Loucy (cell line): ENCODE measurements at regions not wholly inside any gene's neighbourhood (a gene's known extent, or its start where the extent isn't known, plus 50 kb on each side); places are given as distances from the start of the nearest gene placed in this dataset.

ENCODE experiments used
- H2AFZ ChIP-seq: fragments of 200-600 bp; sonication (generic); 2 replicates; pipeline ENCODE4 v1.6.0; 2016; ENCODE audit warnings: antibody characterized with exemption, mild to moderate bottlenecking, low read length, moderate library complexity
- H3F3A ChIP-seq: fragments of 200-600 bp; 2 replicates; pipeline ENCODE4 v1.6.0; 2016; ENCODE audit warnings: antibody characterized with exemption, low read depth, mild to moderate bottlenecking
- H3K27me3 ChIP-seq: fragments of 200-600 bp; sonication (generic); 2 replicates; pipeline ENCODE4 v1.6.1; 2014; ENCODE audit warnings: low read length, mild to moderate bottlenecking; ENCODE audit not compliant: insufficient read depth, poor library complexity, severe bottlenecking
- H3K36me3 ChIP-seq: fragments of 200-600 bp; sonication (generic); 2 replicates; pipeline ENCODE4 v1.6.1; 2016; ENCODE audit warnings: low read length; ENCODE audit not compliant: insufficient read depth
- H3K4me1 ChIP-seq: fragments of 200-600 bp; sonication (generic); 2 replicates; pipeline ENCODE4 v1.5.1; 2014; ENCODE audit warnings: low read length, mild to moderate bottlenecking; ENCODE audit not compliant: insufficient read depth, poor library complexity, severe bottlenecking
- H3K4me2 ChIP-seq: fragments of 200-600 bp; sonication (generic); 2 replicates; pipeline ENCODE4 v1.6.0; 2014; ENCODE audit warnings: antibody characterized with exemption, low read length, low read depth, mild to moderate bottlenecking; ENCODE audit not compliant: poor library complexity, severe bottlenecking
- H3K4me3 ChIP-seq: fragments of 200-600 bp; sonication (generic); 2 replicates; pipeline ENCODE4 v1.5.1; 2014; ENCODE audit warnings: low read length, mild to moderate bottlenecking, mixed read lengths; ENCODE audit not compliant: poor library complexity, severe bottlenecking
- H3K79me2 ChIP-seq: fragments of 200-600 bp; sonication (generic); 2 replicates; pipeline ENCODE4 v1.6.1; 2014; ENCODE audit warnings: low read length; ENCODE audit not compliant: insufficient read depth
- H3K9ac ChIP-seq: fragments of 200-600 bp; sonication (generic); 2 replicates; pipeline ENCODE4 v1.6.0; 2014; ENCODE audit warnings: mild to moderate bottlenecking, low read depth, low read length, moderate library complexity; ENCODE audit not compliant: poor library complexity, severe bottlenecking
- H3K9me2 ChIP-seq: fragments of 200-600 bp; sonication (generic); replicated peaks from 2 replicates; pipeline ENCODE4 v1.6.1; 2016; ENCODE audit warnings: low read depth, low read length, mixed read lengths
- H3K9me3 ChIP-seq: fragments of 200-600 bp; sonication (generic); 2 replicates; pipeline ENCODE4 v1.6.1; 2014; ENCODE audit warnings: mild to moderate bottlenecking, antibody characterized with exemption, low read length, low read depth; ENCODE audit not compliant: insufficient read depth
- H4K20me1 ChIP-seq: fragments of 200-600 bp; sonication (generic); 2 replicates; pipeline ENCODE4 v1.6.0; 2014; ENCODE audit warnings: antibody characterized with exemption, low read length, mild to moderate bottlenecking; ENCODE audit not compliant: insufficient read depth, poor library complexity, severe bottlenecking
- EZH2phosphoT487 ChIP-seq: fragments of 200-600 bp; IDR thresholded peaks from 2 replicates; pipeline ENCODE4 v1.6.1; 2018; ENCODE audit warnings: antibody characterized with exemption, mild to moderate bottlenecking, moderate library complexity, borderline replicate concordance
- TF ChIP-seq, protein P1 (sequence below): fragments of 200-600 bp; sonication (generic); conservative IDR thresholded peaks from 2 replicates; pipeline ENCODE4 v1.5.1; 2014; ENCODE audit warnings: mild to moderate bottlenecking, antibody characterized with exemption, low read length

DNA sequence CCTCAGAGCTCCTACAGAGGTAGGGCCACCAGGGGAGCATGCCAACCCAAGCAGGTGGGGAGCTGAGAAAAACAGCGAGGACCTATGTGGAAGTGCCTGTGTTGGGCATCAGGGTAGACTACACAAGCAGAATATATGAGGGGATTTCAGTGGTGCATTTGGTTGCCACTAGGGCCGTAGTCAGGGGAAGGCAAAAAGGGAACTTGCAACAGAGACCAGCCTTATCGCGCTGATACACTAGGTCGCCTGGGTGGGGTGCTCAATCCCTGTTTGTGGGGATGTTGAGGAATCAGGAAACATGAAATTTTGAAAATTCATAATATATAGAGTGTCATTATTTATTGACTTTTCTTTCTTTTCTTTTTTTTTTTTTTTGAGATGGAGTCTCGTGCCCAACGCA is 370.9 kb upstream of the PRR16 start:
- H3K9me2 ChIP-seq, result no peaks in the 10 kb centered on the region
- H3K9ac ChIP-seq, result no peak overlapping the region
- TF ChIP-seq, protein P1, sequence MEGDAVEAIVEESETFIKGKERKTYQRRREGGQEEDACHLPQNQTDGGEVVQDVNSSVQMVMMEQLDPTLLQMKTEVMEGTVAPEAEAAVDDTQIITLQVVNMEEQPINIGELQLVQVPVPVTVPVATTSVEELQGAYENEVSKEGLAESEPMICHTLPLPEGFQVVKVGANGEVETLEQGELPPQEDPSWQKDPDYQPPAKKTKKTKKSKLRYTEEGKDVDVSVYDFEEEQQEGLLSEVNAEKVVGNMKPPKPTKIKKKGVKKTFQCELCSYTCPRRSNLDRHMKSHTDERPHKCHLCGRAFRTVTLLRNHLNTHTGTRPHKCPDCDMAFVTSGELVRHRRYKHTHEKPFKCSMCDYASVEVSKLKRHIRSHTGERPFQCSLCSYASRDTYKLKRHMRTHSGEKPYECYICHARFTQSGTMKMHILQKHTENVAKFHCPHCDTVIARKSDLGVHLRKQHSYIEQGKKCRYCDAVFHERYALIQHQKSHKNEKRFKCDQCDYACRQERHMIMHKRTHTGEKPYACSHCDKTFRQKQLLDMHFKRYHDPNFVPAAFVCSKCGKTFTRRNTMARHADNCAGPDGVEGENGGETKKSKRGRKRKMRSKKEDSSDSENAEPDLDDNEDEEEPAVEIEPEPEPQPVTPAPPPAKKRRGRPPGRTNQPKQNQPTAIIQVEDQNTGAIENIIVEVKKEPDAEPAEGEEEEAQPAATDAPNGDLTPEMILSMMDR, result no peak
- no peak for TF ChIP-seq EZH2phosphoT487
- no peaks in the 10 kb centered on the region for H3K9me3 ChIP-seq
- H3K36me3 ChIP-seq, result no peaks in the 10 kb centered on the region
- H3K27me3 ChIP-seq, result no peaks in the 10 kb centered on the region
- no peaks in the 10 kb centered on the region for H3K79me2 ChIP-seq
- H2AFZ ChIP-seq, result no peak overlapping the region
- no peaks in the 10 kb centered on the region for H3F3A ChIP-seq
- no peaks in the 10 kb centered on the region for H3K4me1 ChIP-seq
- H4K20me1 ChIP-seq, result no peaks in the 10 kb centered on the region
- no peak overlapping the region for H3K4me2 ChIP-seq
- no peak overlapping the region for H3K4me3 ChIP-seq

DNA sequence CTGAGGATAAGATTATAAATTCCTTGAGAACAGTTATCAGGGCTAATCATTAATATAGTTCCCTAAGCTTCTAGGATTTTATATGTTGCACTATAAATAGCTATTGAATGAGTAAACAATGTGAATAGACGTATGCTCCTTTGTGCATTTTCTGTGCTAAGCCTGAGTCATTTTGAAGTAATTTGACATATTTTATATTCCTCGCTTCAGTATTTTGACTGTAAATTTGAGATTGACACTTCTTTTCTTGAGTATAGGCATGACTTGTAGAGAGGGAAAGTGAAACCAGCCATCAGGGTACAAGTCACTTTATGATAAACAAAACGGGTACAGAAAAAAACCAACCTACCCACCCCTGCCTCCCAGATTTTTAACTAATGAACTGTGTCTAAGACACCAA is 367.7 kb upstream of the PRR16 start:
- no peaks in the 10 kb centered on the region for H3K27me3 ChIP-seq
- H3K4me1 ChIP-seq, result no peaks in the 10 kb centered on the region
- H2AFZ ChIP-seq, result no peak overlapping the region
- TF ChIP-seq, protein P1, result no peak
- no peak for TF ChIP-seq EZH2phosphoT487
- no peaks in the 10 kb centered on the region for H3K9me2 ChIP-seq
- H3K9me3 ChIP-seq, result no peaks in the 10 kb centered on the region
- no peaks in the 10 kb centered on the region for H3F3A ChIP-seq
- H4K20me1 ChIP-seq, result no peaks in the 10 kb centered on the region
- H3K79me2 ChIP-seq, result no peaks in the 10 kb centered on the region
- H3K4me3 ChIP-seq, result no peak overlapping the region
- H3K4me2 ChIP-seq, result no peak overlapping the region
- H3K9ac ChIP-seq, result no peak overlapping the region
- no peaks in the 10 kb centered on the region for H3K36me3 ChIP-seq

DNA sequence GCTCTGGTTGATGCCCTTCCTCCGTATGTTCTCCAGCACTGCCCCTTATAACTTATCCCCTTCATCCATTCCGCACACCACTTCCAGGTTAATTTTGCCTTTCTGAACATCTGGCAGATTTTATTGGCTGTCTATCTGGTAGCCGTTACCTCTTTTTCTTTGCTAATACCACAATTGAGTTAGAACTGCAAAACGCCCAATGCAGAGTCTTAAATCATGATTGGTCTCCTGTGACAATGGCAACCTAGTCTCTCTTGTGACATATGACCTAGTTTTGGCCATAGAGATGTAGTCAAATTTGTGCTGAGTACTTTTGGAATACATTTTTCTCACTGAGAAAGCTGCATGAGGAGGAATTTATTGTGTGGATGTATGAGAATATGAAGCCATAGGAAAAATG is 365.7 kb upstream of the PRR16 start:
- H3F3A ChIP-seq, result no peaks in the 10 kb centered on the region
- H4K20me1 ChIP-seq, result no peaks in the 10 kb centered on the region
- TF ChIP-seq, protein P1, result no peak
- TF ChIP-seq EZH2phosphoT487, result no peak
- H3K9me2 ChIP-seq, result no peaks in the 10 kb centered on the region
- H3K36me3 ChIP-seq, result no peaks in the 10 kb centered on the region
- H3K9me3 ChIP-seq, result no peaks in the 10 kb centered on the region
- H3K27me3 ChIP-seq, result no peaks in the 10 kb centered on the region
- no peaks in the 10 kb centered on the region for H3K79me2 ChIP-seq
- H3K4me1 ChIP-seq, result no peaks in the 10 kb centered on the region
- H2AFZ ChIP-seq, result 0 out of 2 replicates have a peak overlapping the region, but pooled peaks have one; percentile 43
- H3K4me3 ChIP-seq, result no peak overlapping the region
- no peak overlapping the region for H3K9ac ChIP-seq
- H3K4me2 ChIP-seq, result no peak overlapping the region
